GM19238 (cell line): ENCODE measurements at regions not wholly inside any gene's neighbourhood (a gene's known extent, or its start where the extent isn't known, plus 50 kb on each side); places are given as distances from the start of the nearest gene placed in this dataset.
"Not testable (repeated sequence)": the region's sequence is repeated elsewhere in the genome, so short reads cannot be mapped to it uniquely, and the experiment has no call there.

Experiments
- DNase-seq: peaks from one replicate; pipeline ENCODE4 v3.0.0; 2011; ENCODE audit warnings: low spot score; ENCODE audit not compliant: insufficient read length

- not testable (repeated sequence) for DNase-seq
Observed at GRCh38 chr1:121003230-121003629, 113.7 kb downstream of the PPIAL4A start.

GRCh38 chr1:121006826-121007225, 117.3 kb downstream of the PPIAL4A start:
- not testable (repeated sequence) for DNase-seq

GRCh38 chr1:121007755-121008154, 118.2 kb downstream of the PPIAL4A start:
- not testable (repeated sequence) for DNase-seq

GRCh38 chr1:121008512-121009215, 119.1 kb downstream of the PPIAL4A start:
- DNase-seq: not testable (repeated sequence)

GRCh38 chr1:121009216-121010057, 119.9 kb downstream of the PPIAL4A start:
- peak; percentile 0 for DNase-seq

- not testable (repeated sequence) for DNase-seq
Observed at GRCh38 chr1:121010141-121010540, 120.6 kb downstream of the PPIAL4A start.

- not testable (repeated sequence) for DNase-seq
Observed at GRCh38 chr1:121013181-121013580, 123.6 kb downstream of the PPIAL4A start.

GRCh38 chr1:121016182-121017028, 126.8 kb downstream of the PPIAL4A start:
- peak; percentile 0 for DNase-seq

- DNase-seq: not testable (repeated sequence)
Observed at GRCh38 chr1:121019715-121020349, 130.3 kb downstream of the PPIAL4A start.

- DNase-seq: not testable (repeated sequence)
Observed at GRCh38 chr1:121020350-121021236, 131.0 kb downstream of the PPIAL4A start.

GRCh38 chr1:121021716-121022115, 132.1 kb downstream of the PPIAL4A start:
- not testable (repeated sequence) for DNase-seq

- DNase-seq: not testable (repeated sequence)
Observed at GRCh38 chr1:121032878-121033494, 143.4 kb downstream of the PPIAL4A start.

GRCh38 chr1:121036792-121037191, 147.2 kb downstream of the PPIAL4A start:
- DNase-seq: not testable (repeated sequence)

- not testable (repeated sequence) for DNase-seq
Observed at GRCh38 chr1:121040974-121041373, 143.2 kb downstream of the FAM72B start.

- DNase-seq: not testable (repeated sequence)
Observed at GRCh38 chr1:121041497-121041896, 142.6 kb downstream of the FAM72B start.

GRCh38 chr1:121042882-121043281, 141.3 kb downstream of the FAM72B start:
- DNase-seq: not testable (repeated sequence)

GRCh38 chr1:121048293-121048752, 135.8 kb downstream of the FAM72B start:
- DNase-seq: not testable (repeated sequence)

- not testable (repeated sequence) for DNase-seq
Observed at GRCh38 chr1:121048769-121049443, 135.2 kb downstream of the FAM72B start.

GRCh38 chr1:121050097-121050496, 134.0 kb downstream of the FAM72B start:
- DNase-seq: not testable (repeated sequence)
